ENCODE measurements at regions not wholly inside any gene's neighbourhood (a gene's known extent, or its start where the extent isn't known, plus 50 kb on each side); places are given as distances from the start of the nearest gene placed in this dataset.

GRCh38 chr5:142206801-142207200 lies 98.2 kb downstream of the NDFIP1 start:
- TF ChIP-seq CTCF (IDR thresholded peaks at IDR 0.05): no peak
- TF ChIP-seq EP300 (IDR thresholded peaks at IDR 0.05): no peak
